Smooth muscle cell (in vitro differentiated cells): ENCODE measurements at regions not wholly inside any gene's neighbourhood (a gene's known extent, or its start where the extent isn't known, plus 50 kb on each side); places are given as distances from the start of the nearest gene placed in this dataset.

Experiments
- DNase-seq: peaks from one replicate; lab custom pipeline; 2025; ENCODE audit not compliant: unreplicated experiment; lab: John Stamatoyannopoulos, UW
- H2AFZ ChIP-seq: fragments of 200-600 bp; sonication (generic); 2 replicates; pipeline ENCODE4 v1.6.0; 2016; ENCODE audit warnings: antibody characterized with exemption, low read depth, mild to moderate bottlenecking
- H3F3A ChIP-seq: fragments of 200-600 bp; sonication (generic); 2 replicates; pipeline ENCODE4 v1.6.0; 2017; ENCODE audit warnings: antibody characterized with exemption, low read depth
- H3K27ac ChIP-seq: fragments of 200-600 bp; sonication (generic); 2 replicates; pipeline ENCODE4 v1.5.1; 2016; ENCODE audit warnings: low read depth, mild to moderate bottlenecking
- H3K27me3 ChIP-seq: fragments of 200-600 bp; sonication (generic); 2 replicates; pipeline ENCODE4 v1.6.1; 2016; ENCODE audit warnings: low read depth, mild to moderate bottlenecking
- H3K36me3 ChIP-seq: fragments of 200-600 bp; sonication (generic); 2 replicates; pipeline ENCODE4 v1.5.1; 2016; ENCODE audit warnings: low read depth
- H3K4me1 ChIP-seq: fragments of 200-600 bp; sonication (generic); 2 replicates; pipeline ENCODE4 v1.5.1; 2016; ENCODE audit warnings: low read depth
- H3K4me2 ChIP-seq: fragments of 200-600 bp; sonication (generic); 2 replicates; pipeline ENCODE4 v1.6.0; 2016; ENCODE audit warnings: mild to moderate bottlenecking
- H3K4me3 ChIP-seq: fragments of 200-600 bp; sonication (generic); 2 replicates; pipeline ENCODE4 v1.5.1; 2016; ENCODE audit warnings: mild to moderate bottlenecking
- H3K79me2 ChIP-seq: fragments of 200-600 bp; sonication (generic); 2 replicates; pipeline ENCODE4 v1.6.0; 2016; ENCODE audit warnings: low read depth, mild to moderate bottlenecking
- H3K9ac ChIP-seq: fragments of 200-600 bp; sonication (generic); 2 replicates; pipeline ENCODE4 v1.6.0; 2016; ENCODE audit warnings: low read depth
- H3K9me3 ChIP-seq: fragments of 200-600 bp; sonication (generic); replicated peaks from 2 replicates; pipeline ENCODE4 v1.5.1; 2016; ENCODE audit warnings: low read depth
- H4K20me1 ChIP-seq: fragments of 200-600 bp; sonication (generic); 2 replicates; pipeline ENCODE4 v1.6.0; 2016; ENCODE audit warnings: low read depth
- CTCF ChIP-seq: fragments of 200-600 bp; sonication (generic); IDR thresholded peaks from 2 replicates; pipeline ENCODE4 v1.5.1; 2017; ENCODE audit warnings: borderline replicate concordance, mild to moderate bottlenecking, antibody characterized with exemption; ENCODE audit not compliant: insufficient read depth, poor library complexity, severe bottlenecking
- WGBS: methylation state at CpG from one replicate; pipeline ENCODE4 v1.1.7; 2016; ENCODE audit warnings: low lambda C conversion rate; 5-methylcytosine and 5-hydroxymethylcytosine counted together

GRCh38 chr2:15059870-15060512 lies 427.5 kb downstream of the LRATD1 start:
- H3K79me2 ChIP-seq = no peaks in the 10 kb centered on the region
- no peaks in the 10 kb centered on the region for H3K4me1 ChIP-seq
- H4K20me1 ChIP-seq = no peaks in the 10 kb centered on the region
- no peaks in the 10 kb centered on the region for H3K36me3 ChIP-seq
- WGBS = 72% methylated on average over 10 of the region's 10 CpGs
- H3F3A ChIP-seq = no peaks in the 10 kb centered on the region
- H2AFZ ChIP-seq = no peak overlapping the region
- H3K4me3 ChIP-seq = no peak overlapping the region
- TF ChIP-seq CTCF = no peak
- no peak for DNase-seq
- H3K9ac ChIP-seq = no peak overlapping the region
- H3K9me3 ChIP-seq = no peaks in the 10 kb centered on the region
- H3K27me3 ChIP-seq = no peaks in the 10 kb centered on the region
- no peak overlapping the region for H3K27ac ChIP-seq
- H3K4me2 ChIP-seq = no peak overlapping the region

DNA sequence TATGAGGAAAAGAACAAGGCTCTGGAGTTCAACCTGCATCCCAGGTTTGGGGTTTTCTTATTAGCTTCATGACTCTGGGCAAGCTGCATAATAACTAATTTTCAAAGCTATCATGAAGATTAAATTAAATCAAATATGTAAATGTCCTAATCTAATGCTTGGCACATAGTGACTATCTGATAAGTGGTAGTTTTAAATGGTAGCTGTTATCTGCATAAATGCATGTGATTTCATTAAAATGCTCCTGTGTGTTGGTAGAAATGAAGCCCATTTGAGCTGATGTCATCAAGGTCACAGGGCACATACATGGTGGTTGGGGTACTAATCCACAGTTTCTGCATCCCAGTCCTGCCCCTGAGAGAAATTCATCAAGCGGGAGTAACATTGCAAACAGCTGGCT lies 428.8 kb downstream of the LRATD1 start:
- no peak overlapping the region for H3K4me2 ChIP-seq
- TF ChIP-seq CTCF = no peak
- peaks cover 5% of the 10 kb centered on the region for H3K9me3 ChIP-seq
- no peaks in the 10 kb centered on the region for H3K27me3 ChIP-seq
- DNase-seq = no peak
- H3K36me3 ChIP-seq = no peaks in the 10 kb centered on the region
- 87% methylated on average over 1 of the region's 1 CpG for WGBS
- no peak overlapping the region for H3K27ac ChIP-seq
- no peaks in the 10 kb centered on the region for H3F3A ChIP-seq
- no peaks in the 10 kb centered on the region for H3K4me1 ChIP-seq
- no peak overlapping the region for H3K9ac ChIP-seq
- no peaks in the 10 kb centered on the region for H3K79me2 ChIP-seq
- H2AFZ ChIP-seq = no peak overlapping the region
- no peaks in the 10 kb centered on the region for H4K20me1 ChIP-seq
- H3K4me3 ChIP-seq = no peak overlapping the region

- no peaks in the 10 kb centered on the region for H3K79me2 ChIP-seq
- H3F3A ChIP-seq = no peaks in the 10 kb centered on the region
- H2AFZ ChIP-seq = no peak overlapping the region
- no peak overlapping the region for H3K4me2 ChIP-seq
- TF ChIP-seq CTCF = no peak
- no peak for DNase-seq
- 86% methylated on average over 3 of the region's 3 CpGs for WGBS
- no peak overlapping the region for H3K9ac ChIP-seq
- H3K27me3 ChIP-seq = no peaks in the 10 kb centered on the region
- no peaks in the 10 kb centered on the region for H3K36me3 ChIP-seq
- H3K9me3 ChIP-seq = peaks cover 5% of the 10 kb centered on the region
- H4K20me1 ChIP-seq = no peaks in the 10 kb centered on the region
- peaks cover 3% of the 10 kb centered on the region for H3K4me1 ChIP-seq
- H3K27ac ChIP-seq = no peak overlapping the region
- H3K4me3 ChIP-seq = no peak overlapping the region
Measured at GRCh38 chr2:15066138-15066537, 433.6 kb downstream of the LRATD1 start.

- 78% methylated on average over 5 of the region's 5 CpGs for WGBS
- TF ChIP-seq CTCF = no peak
- H3K36me3 ChIP-seq = no peaks in the 10 kb centered on the region
- no peak overlapping the region for H3K4me2 ChIP-seq
- H3K9ac ChIP-seq = no peak overlapping the region
- no peaks in the 10 kb centered on the region for H3F3A ChIP-seq
- H3K27me3 ChIP-seq = no peaks in the 10 kb centered on the region
- H3K9me3 ChIP-seq = peaks cover 5% of the 10 kb centered on the region
- no peak for DNase-seq
- H3K79me2 ChIP-seq = no peaks in the 10 kb centered on the region
- H4K20me1 ChIP-seq = no peaks in the 10 kb centered on the region
- H3K4me3 ChIP-seq = no peak overlapping the region
- no peak overlapping the region for H2AFZ ChIP-seq
- H3K4me1 ChIP-seq = peaks cover 3% of the 10 kb centered on the region
- no peak overlapping the region for H3K27ac ChIP-seq
Measured at GRCh38 chr2:15069149-15069548, 436.6 kb downstream of the LRATD1 start.
